ENCODE measurements at regions not wholly inside any gene's neighbourhood (a gene's known extent, or its start where the extent isn't known, plus 50 kb on each side); places are given as distances from the start of the nearest gene placed in this dataset.

GRCh38 chr12:24409868-24410267, 460.4 kb upstream of the SOX5 start:
- TF ChIP-seq SUZ12 (IDR thresholded peaks at IDR 0.05) (no peak), ARNT (IDR thresholded peaks at IDR 0.05) (no peak), HDGF (IDR thresholded peaks at IDR 0.05; ENCODE audit: borderline replicate concordance) (no peak), LEF1 (IDR thresholded peaks at IDR 0.05; ENCODE audit: borderline replicate concordance) (no peak), PKNOX1 (IDR thresholded peaks at IDR 0.05) (no peak), FOXA1 (IDR thresholded peaks at IDR 0.05) (no peak), TARDBP (IDR thresholded peaks at IDR 0.05) (no peak), ZNF384 (IDR thresholded peaks at IDR 0.05) (no peak), FOXK2 (IDR thresholded peaks at IDR 0.05) (no peak), SP1 (IDR thresholded peaks at IDR 0.05) (no peak)
